SK-N-MC (cell line): ENCODE measurements at regions not wholly inside any gene's neighbourhood (a gene's known extent, or its start where the extent isn't known, plus 50 kb on each side); places are given as distances from the start of the nearest gene placed in this dataset.

Experiments
- EZH2 ChIP-seq: fragments of 200-600 bp; sonication (generic); IDR thresholded peaks from one replicate; pipeline ENCODE4 v1.6.1; 2017; ENCODE audit warnings: antibody characterized with exemption
- FOXP2 ChIP-seq: optimal IDR thresholded peaks from 2 replicates; pipeline ENCODE3; 2011; ENCODE audit warnings: mild to moderate bottlenecking, moderate library complexity; ENCODE audit not compliant: insufficient read depth; ENCODE audit errors: extremely low read length, control extremely low read depth
- POLR2AphosphoS5 ChIP-seq: IDR thresholded peaks from 2 replicates; pipeline ENCODE4 v1.6.1; 2012; ENCODE audit warnings: mild to moderate bottlenecking, low read depth, low read length, borderline replicate concordance

DNA sequence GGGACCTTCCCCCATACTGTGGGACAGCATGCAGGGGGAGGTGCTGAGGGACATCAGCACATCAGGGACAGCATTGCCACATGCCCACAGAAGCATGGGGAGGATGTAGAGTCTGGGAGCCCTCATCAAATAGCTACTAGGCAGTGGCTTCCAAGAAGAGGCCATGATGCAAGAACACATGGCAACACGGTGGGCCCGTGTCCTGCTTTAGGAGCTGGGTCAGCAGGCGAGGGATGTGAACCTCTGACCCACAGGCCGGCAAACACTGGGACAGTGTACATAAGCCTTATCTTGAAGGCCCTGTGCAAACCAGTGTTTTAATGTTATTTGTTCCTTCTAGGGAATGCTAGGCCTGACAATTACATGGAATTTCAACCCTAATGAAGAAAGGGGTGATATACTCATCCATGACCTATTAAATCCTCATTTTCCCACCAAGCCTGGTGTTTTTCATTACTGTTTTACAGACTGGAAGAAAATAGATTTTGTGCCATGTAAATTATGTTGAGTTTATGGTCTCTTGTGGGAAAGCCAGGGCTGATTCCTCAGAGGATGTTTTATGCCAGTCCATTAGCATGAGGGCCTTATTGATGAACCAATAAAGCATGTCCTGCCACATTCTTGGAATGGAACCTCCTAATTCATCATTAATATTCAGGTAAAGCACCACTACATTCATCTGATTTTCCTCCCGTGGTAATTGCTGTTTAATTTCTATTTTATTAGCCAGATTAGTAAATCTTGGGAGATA is 61.7 kb upstream of the SLC25A26 start:
- no peak for TF ChIP-seq EZH2
- TF ChIP-seq POLR2AphosphoS5, result no peak
- TF ChIP-seq FOXP2, result no peak
